Right atrium auricular region (tissue), 2 donors: ENCODE measurements at regions not wholly inside any gene's neighbourhood (a gene's known extent, or its start where the extent isn't known, plus 50 kb on each side); places are given as distances from the start of the nearest gene placed in this dataset.

Source experiments
- DNase-seq: peaks from one replicate; pipeline ENCODE4 v3.0.0-alpha.2; 2019; ENCODE audit warnings: low spot score
- H3K27ac ChIP-seq, 2 donors: fragments of 200-600 bp; sonication (generic); 1 replicate in 1 of 2; 2 replicates in 1 of 2; pipeline ENCODE4 v1.5.1; 2016 to 2019
- H3K27me3 ChIP-seq, 2 donors: fragments of 200-600 bp; sonication (generic); one replicate each; pipeline versions ENCODE4 v1.5.1 to v1.6.0; 2017 to 2019
- H3K36me3 ChIP-seq: fragments of 200-600 bp; sonication (generic); one replicate; pipeline ENCODE4 v1.5.1; 2016
- H3K4me1 ChIP-seq, 2 donors: fragments of 200-600 bp; sonication (generic); one replicate each; pipeline versions ENCODE4 v1.5.1 to v1.6.0; 2017 to 2019
- H3K4me3 ChIP-seq, 2 donors: fragments of 200-600 bp; sonication (generic); 1 replicate in 1 of 2; 2 replicates in 1 of 2; pipeline ENCODE4 v1.5.1; 2017 to 2019; ENCODE audit warnings: mild to moderate bottlenecking in 1 of 2, moderate library complexity in 1 of 2
- H3K9me3 ChIP-seq, 2 donors: fragments of 200-600 bp; sonication (generic); one replicate each; pipeline ENCODE4 v1.5.1; 2019
- TF ChIP-seq, protein P1 (sequence below), 2 donors: fragments of 200-600 bp; sonication (generic); IDR thresholded peaks; one replicate each; pipeline ENCODE4 v1.5.1; 2019; ENCODE audit warnings: antibody characterized with exemption in 2 of 2

DNA sequence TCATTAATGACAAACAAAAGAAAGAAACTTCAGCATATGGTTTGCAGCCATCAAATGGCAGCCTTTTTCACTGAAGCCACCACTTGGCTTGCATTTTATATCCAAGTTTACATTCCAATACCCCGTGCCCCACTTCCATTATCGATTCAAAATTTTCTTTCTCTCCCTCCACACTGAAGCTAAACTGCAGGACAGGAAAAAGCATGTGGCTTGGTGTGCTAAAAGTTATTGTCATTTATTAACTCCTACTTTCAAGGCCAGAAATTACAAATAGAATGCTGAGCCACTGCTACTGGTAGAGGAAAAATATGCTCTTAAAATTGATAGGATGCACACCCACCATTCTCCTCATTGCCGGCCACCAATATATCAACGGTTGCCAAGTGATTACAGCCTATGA is 351.6 kb upstream of the DUSP10 start:
- no peaks in the 10 kb centered on the region for H3K9me3 ChIP-seq

DNA sequence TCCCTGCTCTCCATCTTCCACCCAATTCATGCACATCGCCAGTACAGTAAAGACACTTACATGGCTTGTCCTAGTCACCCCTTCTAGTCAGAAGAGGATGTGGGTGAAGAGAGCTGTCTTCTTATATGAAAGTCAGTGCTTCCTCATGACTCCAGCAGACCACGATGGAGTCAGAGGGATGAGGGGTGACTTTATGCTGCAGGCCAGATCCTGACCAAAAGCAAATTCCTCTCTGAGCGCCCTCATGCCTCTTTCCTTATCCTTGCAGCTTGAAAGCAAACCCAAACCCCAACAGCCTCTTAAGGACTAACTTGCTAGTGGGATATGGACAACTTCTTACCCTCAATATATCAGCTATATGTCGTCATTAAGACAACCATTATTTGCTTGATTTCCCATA is 348.2 kb upstream of the DUSP10 start:
- TF ChIP-seq, protein P1, sequence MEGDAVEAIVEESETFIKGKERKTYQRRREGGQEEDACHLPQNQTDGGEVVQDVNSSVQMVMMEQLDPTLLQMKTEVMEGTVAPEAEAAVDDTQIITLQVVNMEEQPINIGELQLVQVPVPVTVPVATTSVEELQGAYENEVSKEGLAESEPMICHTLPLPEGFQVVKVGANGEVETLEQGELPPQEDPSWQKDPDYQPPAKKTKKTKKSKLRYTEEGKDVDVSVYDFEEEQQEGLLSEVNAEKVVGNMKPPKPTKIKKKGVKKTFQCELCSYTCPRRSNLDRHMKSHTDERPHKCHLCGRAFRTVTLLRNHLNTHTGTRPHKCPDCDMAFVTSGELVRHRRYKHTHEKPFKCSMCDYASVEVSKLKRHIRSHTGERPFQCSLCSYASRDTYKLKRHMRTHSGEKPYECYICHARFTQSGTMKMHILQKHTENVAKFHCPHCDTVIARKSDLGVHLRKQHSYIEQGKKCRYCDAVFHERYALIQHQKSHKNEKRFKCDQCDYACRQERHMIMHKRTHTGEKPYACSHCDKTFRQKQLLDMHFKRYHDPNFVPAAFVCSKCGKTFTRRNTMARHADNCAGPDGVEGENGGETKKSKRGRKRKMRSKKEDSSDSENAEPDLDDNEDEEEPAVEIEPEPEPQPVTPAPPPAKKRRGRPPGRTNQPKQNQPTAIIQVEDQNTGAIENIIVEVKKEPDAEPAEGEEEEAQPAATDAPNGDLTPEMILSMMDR (IDR thresholded peaks at IDR 0.05): no peak
- Histone ChIP-seq H3K4me3 (no peak overlapping the region), H3K27ac (no peak overlapping the region), H3K27me3 (no peaks in the 10 kb centered on the region), H3K4me1 (no peaks in the 10 kb centered on the region), H3K36me3 (no peaks in the 10 kb centered on the region), H3K9me3 (no peaks in the 10 kb centered on the region)
- DNase-seq: no peak

More for the DNA sequence above, 351.6 kb upstream of the DUSP10 start:
- Histone ChIP-seq H3K27me3 (no peaks in the 10 kb centered on the region), H3K27ac (no peak overlapping the region), H3K4me1 (peaks cover 0 to 4% of the 10 kb centered on the region in 2 donors), H3K4me3 (no peak overlapping the region), H3K36me3 (no peaks in the 10 kb centered on the region)
- TF ChIP-seq, protein P1 (IDR thresholded peaks at IDR 0.05): no peak
- no peak for DNase-seq

DNA sequence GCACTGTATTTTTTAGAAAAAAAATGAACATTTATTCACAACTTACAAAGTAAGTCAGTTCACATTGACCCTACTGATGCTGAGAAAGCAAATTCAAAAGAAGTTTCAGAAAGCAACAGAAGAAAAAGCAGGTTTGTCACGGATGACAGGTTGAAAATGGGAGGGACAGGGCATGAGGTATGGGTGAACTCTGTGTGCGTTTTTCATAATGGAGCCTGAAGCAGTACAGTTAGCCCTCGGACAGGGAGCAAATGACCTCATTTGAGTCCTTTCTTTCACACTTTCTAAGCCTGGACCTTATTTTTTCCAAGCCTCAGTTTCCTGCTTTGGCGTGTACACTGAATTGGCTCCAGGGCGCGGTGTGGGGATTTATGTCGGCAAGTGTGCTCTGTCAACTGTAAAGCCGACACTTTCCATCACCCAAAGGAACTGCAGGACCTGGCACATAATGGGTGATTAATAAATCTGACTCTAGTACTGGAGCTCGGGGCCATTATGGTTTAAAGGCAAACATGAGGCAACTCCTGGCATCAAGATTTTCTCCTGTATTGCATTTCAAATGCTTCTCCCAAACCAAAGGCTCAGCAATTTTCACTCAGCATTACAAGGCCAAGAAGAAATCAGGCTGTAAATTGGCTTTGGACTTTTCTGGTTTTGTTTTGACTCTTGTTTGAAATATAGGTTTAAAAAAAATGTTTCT is 345.5 kb upstream of the DUSP10 start:
- Histone ChIP-seq H3K36me3 (no peaks in the 10 kb centered on the region), H3K4me3 (no peak overlapping the region), H3K27me3 (no peaks in the 10 kb centered on the region), H3K27ac (no peak overlapping the region), H3K4me1 (no peaks in the 10 kb centered on the region), H3K9me3 (peaks cover 0 to 6% of the 10 kb centered on the region in 2 donors)
- TF ChIP-seq, protein P1 (IDR thresholded peaks at IDR 0.05): no peak
- no peak for DNase-seq

DNA sequence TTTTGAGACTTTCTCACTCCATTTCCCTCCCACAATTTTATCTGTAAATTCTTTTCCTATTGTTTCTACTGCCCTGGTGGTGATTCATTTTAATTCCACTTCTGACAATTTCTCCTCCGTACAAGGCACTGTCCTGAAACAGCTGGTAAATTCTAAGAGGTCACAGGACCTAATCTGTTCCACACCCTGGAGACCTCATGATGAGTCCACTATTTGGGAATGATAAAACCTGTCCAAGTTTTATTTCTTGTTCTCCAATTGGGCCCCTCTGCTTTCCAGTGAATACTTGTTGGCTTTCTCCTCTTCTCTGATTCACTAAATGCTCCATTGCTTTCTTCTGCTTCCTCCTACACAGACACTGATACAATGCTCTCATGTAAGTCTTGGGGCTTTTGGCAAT is 343.1 kb upstream of the DUSP10 start:
- peaks cover 0 to 6% of the 10 kb centered on the region in 2 donors for H3K9me3 ChIP-seq
- no peak overlapping the region for H3K27ac ChIP-seq
- no peaks in the 10 kb centered on the region for H3K4me1 ChIP-seq
- H3K27me3 ChIP-seq: no peaks in the 10 kb centered on the region
- H3K36me3 ChIP-seq: no peaks in the 10 kb centered on the region
- TF ChIP-seq, protein P1 (IDR thresholded peaks at IDR 0.05): no peak
- DNase-seq: no peak
- no peak overlapping the region for H3K4me3 ChIP-seq

DNA sequence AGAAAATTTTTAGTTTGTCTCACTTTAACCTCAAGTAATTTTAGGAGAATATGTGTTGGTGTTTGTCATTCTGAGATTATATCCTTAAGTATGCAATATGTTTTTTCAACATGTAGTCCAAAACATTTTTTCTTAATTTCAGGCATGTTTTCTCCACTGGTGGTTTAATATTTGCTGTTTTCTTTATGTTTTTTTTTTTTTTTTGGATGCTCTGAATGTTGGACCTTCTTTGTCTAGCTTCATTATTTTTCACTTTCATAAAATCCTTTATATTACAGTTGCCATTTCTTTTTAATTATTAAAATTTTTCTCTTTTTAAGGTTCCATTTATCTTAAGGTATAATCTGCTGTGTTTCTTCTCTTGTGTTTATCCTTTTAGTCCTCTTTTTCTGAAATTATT is 342.2 kb upstream of the DUSP10 start:
- no peaks in the 10 kb centered on the region for H3K27me3 ChIP-seq
- no peak for DNase-seq
- TF ChIP-seq, protein P1 (IDR thresholded peaks at IDR 0.05): no peak
- H3K27ac ChIP-seq: no peak overlapping the region
- H3K36me3 ChIP-seq: no peaks in the 10 kb centered on the region
- peaks cover 0 to 6% of the 10 kb centered on the region in 2 donors for H3K9me3 ChIP-seq
- H3K4me3 ChIP-seq: no peak overlapping the region
- no peaks in the 10 kb centered on the region for H3K4me1 ChIP-seq

DNA sequence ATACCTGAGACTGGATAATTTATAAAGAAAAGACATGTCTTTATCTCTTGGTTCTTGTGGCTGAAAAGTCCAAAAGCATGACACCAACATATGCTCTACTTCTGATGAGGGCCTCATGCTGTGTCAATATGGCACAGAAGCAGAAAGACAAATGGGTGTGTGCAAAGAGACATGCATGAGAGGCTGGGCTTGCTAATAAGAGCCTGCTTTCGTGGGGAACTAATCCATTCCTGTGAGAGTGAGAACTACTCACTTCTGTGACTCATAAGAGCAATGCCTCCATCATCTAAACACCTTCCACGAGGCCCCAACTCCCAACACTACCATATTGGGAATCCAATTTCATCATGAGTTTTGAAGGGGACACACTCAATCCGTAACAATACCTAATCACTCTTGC is 340.0 kb upstream of the DUSP10 start:
- Histone ChIP-seq H3K27me3 (no peaks in the 10 kb centered on the region), H3K9me3 (peaks cover 0 to 6% of the 10 kb centered on the region in 2 donors), H3K4me1 (no peaks in the 10 kb centered on the region), H3K36me3 (no peaks in the 10 kb centered on the region), H3K27ac (no peak overlapping the region), H3K4me3 (no peak overlapping the region)
- TF ChIP-seq, protein P1 (IDR thresholded peaks at IDR 0.05): no peak
- DNase-seq: no peak
